ENCODE measurements at regions not wholly inside any gene's neighbourhood (a gene's known extent, or its start where the extent isn't known, plus 50 kb on each side); places are given as distances from the start of the nearest gene placed in this dataset.

GRCh38 chr12:61853945-61854344 is 406.3 kb upstream of the USP15 start:
- no peak for TF ChIP-seq CTCF (conservative IDR thresholded peaks at IDR 0.05 in 1 of 2, IDR thresholded peaks at IDR 0.05 in 1 of 2; ENCODE audit: low read depth in 1 of 2, low read length in 2 of 2)
- TF ChIP-seq EZH2 (IDR thresholded peaks at IDR 0.05; ENCODE audit: low read length, missing control alignments) = no peak

Data from fibroblast of lung (primary cell).